CD4-positive, alpha-beta T cell treated with Interferon gamma for 1 hour (primary cell): ENCODE measurements at regions not wholly inside any gene's neighbourhood (a gene's known extent, or its start where the extent isn't known, plus 50 kb on each side); places are given as distances from the start of the nearest gene placed in this dataset.
A peak's percentile ranks its signal among the peaks of the same experiment; 100 is the strongest.
"Not testable (repeated sequence)": the region's sequence is repeated elsewhere in the genome, so short reads cannot be mapped to it uniquely, and the experiment has no call there.

Source experiments
- DNase-seq: peaks from one replicate; pipeline ENCODE4 v3.0.0-alpha.2; 2020

GRCh38 chr12:38016602-38017001 is 300.0 kb upstream of the ALG10B start:
- DNase-seq, result no peak

GRCh38 chr12:38025916-38026315 is 290.7 kb upstream of the ALG10B start:
- DNase-seq, result no peak

- no peak for DNase-seq
Measured at GRCh38 chr12:38053113-38053512, 263.5 kb upstream of the ALG10B start.

GRCh38 chr12:38053655-38054464 is 262.7 kb upstream of the ALG10B start:
- DNase-seq, result no peak

GRCh38 chr12:38056701-38057689 is 259.6 kb upstream of the ALG10B start:
- no peak for DNase-seq

GRCh38 chr12:38099686-38100085 is 216.9 kb upstream of the ALG10B start:
- no peak for DNase-seq

GRCh38 chr12:38101753-38102152 is 214.8 kb upstream of the ALG10B start:
- no peak for DNase-seq

- DNase-seq, result no peak
Measured at GRCh38 chr12:38102197-38102596, 214.4 kb upstream of the ALG10B start.

- no peak for DNase-seq
Measured at GRCh38 chr12:38110026-38110699, 206.4 kb upstream of the ALG10B start.

- no peak for DNase-seq
Measured at GRCh38 chr12:38113991-38114390, 202.6 kb upstream of the ALG10B start.

- DNase-seq, result no peak
Measured at GRCh38 chr12:38116968-38117367, 199.6 kb upstream of the ALG10B start.

- DNase-seq, result no peak
Measured at GRCh38 chr12:38118632-38119031, 197.9 kb upstream of the ALG10B start.

- DNase-seq, result no peak
Measured at GRCh38 chr12:38120438-38120837, 196.1 kb upstream of the ALG10B start.

GRCh38 chr12:38123028-38123427 is 193.5 kb upstream of the ALG10B start:
- not testable (repeated sequence) for DNase-seq

- no peak for DNase-seq
Measured at GRCh38 chr12:38123566-38124246, 192.9 kb upstream of the ALG10B start.

- DNase-seq, result no peak
Measured at GRCh38 chr12:38124247-38125012, 192.1 kb upstream of the ALG10B start.

- DNase-seq, result no peak
Measured at GRCh38 chr12:38132139-38132538, 184.4 kb upstream of the ALG10B start.

- DNase-seq, result no peak
Measured at GRCh38 chr12:38137287-38137686, 179.3 kb upstream of the ALG10B start.

GRCh38 chr12:38137716-38138115 is 178.9 kb upstream of the ALG10B start:
- no peak for DNase-seq

GRCh38 chr12:38138225-38139221 is 178.1 kb upstream of the ALG10B start:
- peak; percentile 18 for DNase-seq
